AG04449 (cell line): ENCODE measurements at regions not wholly inside any gene's neighbourhood (a gene's known extent, or its start where the extent isn't known, plus 50 kb on each side); places are given as distances from the start of the nearest gene placed in this dataset.

Experiments used
- CTCF ChIA-PET: fragments of 350-600 bp; formaldehyde crosslinking; extraction: SDS; loops from one replicate; lab custom pipeline; 2021; ENCODE audit warnings: antibody characterized with exemption; lab: Yijun Ruan, JAX
- POLR2A ChIA-PET: fragments of 400-600, 350-600 bp; formaldehyde crosslinking; extraction: SDS; loops from one replicate; lab custom pipeline; 2020; ENCODE audit warnings: antibody characterized with exemption, inconsistent platforms; lab: Yijun Ruan, JAX
- DNase-seq: peaks from one replicate; pipeline ENCODE4 v3.0.0-alpha.2; 2010; ENCODE audit warnings: low read depth, low spot score
- H3K4me3 ChIP-seq: 2 replicates; pipeline ENCODE4 v1.5.1; 2011; ENCODE audit warnings: low read depth, mild to moderate bottlenecking, control low read depth, low read length
- CTCF ChIP-seq: IDR thresholded peaks from one replicate; pipeline ENCODE4 v1.5.1; 2011; ENCODE audit warnings: mild to moderate bottlenecking, moderate library complexity, low read length, control low read depth, inconsistent platforms; ENCODE audit not compliant: insufficient read depth; ENCODE audit errors: missing control alignments

DNA sequence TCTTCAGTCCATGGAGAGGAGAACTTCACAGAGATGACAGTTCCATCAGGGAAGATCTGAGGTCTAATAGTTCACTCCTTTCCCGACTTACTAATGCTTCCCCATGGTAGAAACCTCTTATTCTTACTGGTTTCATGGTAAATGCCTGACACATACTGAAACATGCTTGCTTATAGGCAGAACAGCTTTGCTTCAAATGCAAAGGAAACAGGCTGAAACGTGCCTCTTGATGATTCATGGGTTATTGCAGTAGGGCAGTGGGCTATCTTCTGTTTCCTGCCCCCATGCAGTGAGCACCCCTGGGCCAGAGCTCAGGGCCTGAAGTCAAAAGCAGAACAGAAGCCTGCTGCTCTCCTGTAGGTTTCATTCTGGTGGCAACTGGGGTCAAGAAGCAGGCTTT is 223.5 kb downstream of the RDH14 start:
- H3K4me3 ChIP-seq = no peak overlapping the region
- ChIA-PET POLR2A (no interaction called here), CTCF (no interaction called here)
- no peak for TF ChIP-seq CTCF
- no peak for DNase-seq

GRCh38 chr2:18332477-18332876 is 228.0 kb downstream of the RDH14 start:
- ChIA-PET CTCF (no interaction called here), POLR2A (no interaction called here)
- DNase-seq = no peak
- no peak for TF ChIP-seq CTCF
- H3K4me3 ChIP-seq = no peak overlapping the region

GRCh38 chr2:18325118-18325517 is 235.3 kb downstream of the RDH14 start:
- ChIA-PET CTCF (no interaction called here), POLR2A (no interaction called here)

DNA sequence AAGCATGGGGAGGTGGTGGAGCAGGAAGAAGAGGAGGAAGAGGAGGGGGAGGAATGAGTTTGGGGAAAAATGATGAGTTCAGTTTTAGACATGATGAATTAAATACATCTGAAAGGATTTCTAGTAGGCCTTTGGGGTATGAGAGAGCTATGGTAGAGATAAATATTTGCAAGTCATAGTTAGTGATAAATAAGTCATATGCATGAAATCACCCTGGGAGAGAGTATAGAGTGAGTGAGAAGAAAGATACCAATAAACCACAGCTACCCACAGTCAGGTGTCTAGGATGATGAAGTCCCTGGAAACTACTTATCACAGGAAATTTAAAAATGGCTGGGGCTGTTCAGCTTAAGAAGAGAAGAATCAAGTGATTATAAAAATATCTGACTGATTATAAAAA is 240.5 kb downstream of the RDH14 start:
- no peak for DNase-seq
- H3K4me3 ChIP-seq = no peak overlapping the region
- CTCF ChIA-PET = no interaction called here
- TF ChIP-seq CTCF = no peak
- POLR2A ChIA-PET = no interaction called here

More at GRCh38 chr2:18325118-18325517, 235.3 kb downstream of the RDH14 start:
- no peak for DNase-seq
- no peak overlapping the region for H3K4me3 ChIP-seq
- TF ChIP-seq CTCF = no peak

- no peak for TF ChIP-seq CTCF
- CTCF ChIA-PET = no interaction called here
- POLR2A ChIA-PET = no interaction called here
- no peak overlapping the region for H3K4me3 ChIP-seq
- no peak for DNase-seq
Measured at GRCh38 chr2:18317017-18317416, 243.4 kb downstream of the RDH14 start.

DNA sequence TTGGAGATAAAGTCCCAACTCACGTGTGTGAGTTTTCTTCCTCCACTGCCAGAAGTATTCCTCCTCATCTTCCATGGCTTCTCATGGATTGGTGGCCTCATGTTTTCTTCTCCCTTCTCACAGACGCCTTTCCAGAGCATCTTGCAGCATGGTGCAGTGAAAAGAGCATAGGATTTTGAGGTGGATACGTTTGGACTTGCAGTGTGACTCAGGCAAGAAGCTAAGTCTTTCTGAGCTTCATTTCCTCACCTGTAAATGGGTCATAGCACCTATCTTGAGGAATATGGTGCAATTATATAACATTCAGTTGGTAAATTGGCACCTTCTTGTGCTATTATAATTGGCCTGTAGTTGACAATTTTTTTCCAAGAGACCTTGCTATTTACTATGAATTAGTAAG is 247.6 kb downstream of the RDH14 start:
- POLR2A ChIA-PET = no interaction called here
- no peak for TF ChIP-seq CTCF
- CTCF ChIA-PET = no interaction called here
- H3K4me3 ChIP-seq = no peak overlapping the region
- no peak for DNase-seq
